ENCODE measurements at regions not wholly inside any gene's neighbourhood (a gene's known extent, or its start where the extent isn't known, plus 50 kb on each side); places are given as distances from the start of the nearest gene placed in this dataset.

DNA sequence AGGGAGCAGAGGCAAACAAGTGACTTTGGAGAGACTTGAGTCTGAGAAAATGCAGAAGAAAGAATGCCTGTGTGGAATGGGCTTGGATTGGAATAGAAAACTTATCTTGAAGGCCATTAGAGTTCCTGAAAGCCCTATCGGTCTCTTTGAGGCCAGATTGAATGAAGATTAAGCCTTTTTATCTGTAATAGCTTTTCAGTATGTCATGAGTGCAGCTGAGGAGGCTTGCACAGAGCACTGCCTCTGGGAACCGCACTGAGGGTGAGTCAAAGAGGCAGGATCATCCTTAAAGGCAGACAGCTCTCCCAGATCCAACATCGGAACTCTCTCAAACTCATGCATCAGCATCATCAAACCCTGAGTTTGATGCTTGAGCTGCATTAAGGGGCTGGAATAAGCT is 515.2 kb downstream of the NTRK3 start:
- H3K9me2 ChIP-seq (ENCODE audit: insufficient read depth, low read length): no peaks in the 10 kb centered on the region
- no peaks in the 10 kb centered on the region for H3K36me3 ChIP-seq (ENCODE audit: insufficient read depth, low read length)
- H3K4me2 ChIP-seq (ENCODE audit: low read length): no peak overlapping the region
- H3K27ac ChIP-seq (ENCODE audit: low read length): no peak overlapping the region
- H3K27me3 ChIP-seq (ENCODE audit: insufficient read depth, low read depth, low read length): no peaks in the 10 kb centered on the region
- H3K79me2 ChIP-seq (replicated peaks; ENCODE audit: insufficient read depth, low read length): no peaks in the 10 kb centered on the region
- TF ChIP-seq SMC3 (conservative IDR thresholded peaks at IDR 0.05; ENCODE audit: poor library complexity): no peak
- TF ChIP-seq TAF1 (IDR thresholded peaks at IDR 0.05; ENCODE audit: low read depth): no peak
- TF ChIP-seq MXI1 (conservative IDR thresholded peaks at IDR 0.05; ENCODE audit: poor library complexity, severe bottlenecking): no peak
- TF ChIP-seq RAD21 (conservative IDR thresholded peaks at IDR 0.05): no peak
- TF ChIP-seq, protein P1, sequence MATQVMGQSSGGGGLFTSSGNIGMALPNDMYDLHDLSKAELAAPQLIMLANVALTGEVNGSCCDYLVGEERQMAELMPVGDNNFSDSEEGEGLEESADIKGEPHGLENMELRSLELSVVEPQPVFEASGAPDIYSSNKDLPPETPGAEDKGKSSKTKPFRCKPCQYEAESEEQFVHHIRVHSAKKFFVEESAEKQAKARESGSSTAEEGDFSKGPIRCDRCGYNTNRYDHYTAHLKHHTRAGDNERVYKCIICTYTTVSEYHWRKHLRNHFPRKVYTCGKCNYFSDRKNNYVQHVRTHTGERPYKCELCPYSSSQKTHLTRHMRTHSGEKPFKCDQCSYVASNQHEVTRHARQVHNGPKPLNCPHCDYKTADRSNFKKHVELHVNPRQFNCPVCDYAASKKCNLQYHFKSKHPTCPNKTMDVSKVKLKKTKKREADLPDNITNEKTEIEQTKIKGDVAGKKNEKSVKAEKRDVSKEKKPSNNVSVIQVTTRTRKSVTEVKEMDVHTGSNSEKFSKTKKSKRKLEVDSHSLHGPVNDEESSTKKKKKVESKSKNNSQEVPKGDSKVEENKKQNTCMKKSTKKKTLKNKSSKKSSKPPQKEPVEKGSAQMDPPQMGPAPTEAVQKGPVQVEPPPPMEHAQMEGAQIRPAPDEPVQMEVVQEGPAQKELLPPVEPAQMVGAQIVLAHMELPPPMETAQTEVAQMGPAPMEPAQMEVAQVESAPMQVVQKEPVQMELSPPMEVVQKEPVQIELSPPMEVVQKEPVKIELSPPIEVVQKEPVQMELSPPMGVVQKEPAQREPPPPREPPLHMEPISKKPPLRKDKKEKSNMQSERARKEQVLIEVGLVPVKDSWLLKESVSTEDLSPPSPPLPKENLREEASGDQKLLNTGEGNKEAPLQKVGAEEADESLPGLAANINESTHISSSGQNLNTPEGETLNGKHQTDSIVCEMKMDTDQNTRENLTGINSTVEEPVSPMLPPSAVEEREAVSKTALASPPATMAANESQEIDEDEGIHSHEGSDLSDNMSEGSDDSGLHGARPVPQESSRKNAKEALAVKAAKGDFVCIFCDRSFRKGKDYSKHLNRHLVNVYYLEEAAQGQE (IDR thresholded peaks at IDR 0.05; ENCODE audit: borderline replicate concordance): no peak
- no peak for TF ChIP-seq CTCF (IDR thresholded peaks at IDR 0.05; ENCODE audit: poor library complexity, severe bottlenecking)
- no peak for TF ChIP-seq EP300 (conservative IDR thresholded peaks at IDR 0.05; ENCODE audit: poor library complexity, severe bottlenecking)
- TF ChIP-seq POLR2AphosphoS5 (IDR thresholded peaks at IDR 0.05): no peak
- TF ChIP-seq EZH2 (IDR thresholded peaks at IDR 0.05; ENCODE audit: borderline replicate concordance, insufficient read depth, low read length, poor library complexity, severe bottlenecking): no peak
- no peak overlapping the region for H3K9ac ChIP-seq (ENCODE audit: low read length)
- H3K4me3 ChIP-seq (ENCODE audit: low read length): no peak overlapping the region
- H4K20me1 ChIP-seq (ENCODE audit: insufficient read depth): no peaks in the 10 kb centered on the region
- no peaks in the 10 kb centered on the region for H3K9me3 ChIP-seq (ENCODE audit: low read length)
- H2AFZ ChIP-seq (ENCODE audit: low read depth, low read length): no peak overlapping the region
- H3F3A ChIP-seq (ENCODE audit: insufficient read depth, low read length, poor library complexity, severe bottlenecking): no peaks in the 10 kb centered on the region

DNA sequence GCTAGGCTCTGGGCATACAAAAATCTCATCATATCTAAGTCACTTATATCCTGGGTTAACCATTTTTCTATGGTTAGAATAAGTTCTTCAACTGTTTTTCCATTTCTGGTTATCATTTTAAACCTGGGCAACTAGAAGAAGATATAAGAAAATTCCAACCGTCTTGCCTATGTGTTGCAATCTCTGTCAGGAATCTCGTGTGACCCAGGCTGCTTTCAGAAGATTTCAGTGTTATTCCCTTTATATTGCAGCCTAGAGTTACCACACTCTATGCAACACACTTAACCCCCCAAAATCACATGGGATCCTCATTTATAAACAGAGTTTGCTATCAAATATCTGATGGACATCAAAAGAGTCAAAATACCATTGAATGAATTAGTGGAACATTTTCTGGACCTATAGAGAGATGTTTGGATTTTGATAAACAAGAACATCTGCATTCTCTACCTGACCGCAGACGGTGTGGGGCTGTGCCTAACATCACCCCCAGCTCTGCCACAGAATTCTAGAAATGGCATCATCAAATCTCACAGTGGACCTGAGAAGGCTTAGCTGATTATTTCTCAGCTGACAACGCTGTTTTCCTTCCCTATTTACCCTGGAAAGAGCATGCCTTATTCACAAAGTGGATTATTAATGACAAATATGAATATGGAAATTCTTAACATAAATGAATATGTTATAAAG is 515.7 kb downstream of the NTRK3 start:
- H3K4me2 ChIP-seq (ENCODE audit: low read length): no peak overlapping the region

More for the DNA sequence above, 515.7 kb downstream of the NTRK3 start:
- TF ChIP-seq EZH2 (IDR thresholded peaks at IDR 0.05; ENCODE audit: borderline replicate concordance, insufficient read depth, low read length, poor library complexity, severe bottlenecking) (no peak), RAD21 (conservative IDR thresholded peaks at IDR 0.05) (no peak), POLR2AphosphoS5 (IDR thresholded peaks at IDR 0.05) (no peak), SMC3 (conservative IDR thresholded peaks at IDR 0.05; ENCODE audit: poor library complexity) (no peak), MXI1 (conservative IDR thresholded peaks at IDR 0.05; ENCODE audit: poor library complexity, severe bottlenecking) (no peak), TAF1 (IDR thresholded peaks at IDR 0.05; ENCODE audit: low read depth) (no peak), CTCF (IDR thresholded peaks at IDR 0.05; ENCODE audit: poor library complexity, severe bottlenecking) (no peak), EP300 (conservative IDR thresholded peaks at IDR 0.05; ENCODE audit: poor library complexity, severe bottlenecking) (no peak)
- TF ChIP-seq, protein P1 (IDR thresholded peaks at IDR 0.05; ENCODE audit: borderline replicate concordance): no peak
- no peaks in the 10 kb centered on the region for H3K27me3 ChIP-seq (ENCODE audit: insufficient read depth, low read depth, low read length)
- H3K9me3 ChIP-seq (ENCODE audit: low read length): no peaks in the 10 kb centered on the region
- H2AFZ ChIP-seq (ENCODE audit: low read depth, low read length): no peak overlapping the region
- H3K27ac ChIP-seq (ENCODE audit: low read length): no peak overlapping the region
- no peaks in the 10 kb centered on the region for H3K36me3 ChIP-seq (ENCODE audit: insufficient read depth, low read length)
- no peak overlapping the region for H3K9ac ChIP-seq (ENCODE audit: low read length)
- H3F3A ChIP-seq (ENCODE audit: insufficient read depth, low read length, poor library complexity, severe bottlenecking): no peaks in the 10 kb centered on the region
- no peaks in the 10 kb centered on the region for H4K20me1 ChIP-seq (ENCODE audit: insufficient read depth)
- no peak overlapping the region for H3K4me3 ChIP-seq (ENCODE audit: low read length)
- no peaks in the 10 kb centered on the region for H3K79me2 ChIP-seq (replicated peaks; ENCODE audit: insufficient read depth, low read length)
- H3K9me2 ChIP-seq (ENCODE audit: insufficient read depth, low read length): no peaks in the 10 kb centered on the region

All from neural cell (in vitro differentiated cells).